ENCODE measurements at regions not wholly inside any gene's neighbourhood (a gene's known extent, or its start where the extent isn't known, plus 50 kb on each side); places are given as distances from the start of the nearest gene placed in this dataset.

DNA sequence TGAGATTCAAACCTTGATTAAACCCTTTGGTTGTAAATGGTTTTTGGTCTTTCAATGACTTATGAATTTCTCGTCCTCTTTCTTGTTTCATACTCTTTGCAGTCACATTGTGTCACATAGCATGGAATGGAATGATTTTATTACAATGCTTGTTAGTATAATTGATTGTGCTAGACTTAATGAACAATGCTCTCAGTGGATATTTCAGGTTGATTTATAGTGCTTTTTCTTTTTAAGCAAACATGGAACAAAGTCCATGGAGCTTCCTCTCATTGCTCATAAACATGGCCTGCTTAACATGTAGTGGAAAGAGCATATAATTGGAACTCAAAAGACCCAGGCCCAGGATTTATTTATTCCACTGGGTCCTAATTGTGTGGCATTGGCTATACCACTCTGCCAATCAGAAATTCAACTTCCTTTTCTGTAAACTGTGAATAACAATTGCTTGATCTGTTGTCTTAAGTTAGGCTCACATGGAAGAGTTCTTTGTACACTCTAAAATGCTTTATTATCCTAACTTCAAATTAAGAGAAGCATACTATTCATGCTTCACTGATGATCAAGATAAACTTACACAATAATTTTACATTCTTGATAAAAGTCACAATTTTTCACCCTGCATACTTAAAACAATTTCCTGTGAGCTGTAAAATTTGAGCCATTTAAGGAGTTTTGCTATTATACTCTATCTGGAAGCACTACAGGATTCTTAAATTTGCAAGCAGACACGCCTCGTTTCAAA, 370.5 kb upstream of the PDE3A start:
- no peak for ATAC-seq
- H3K4me2 ChIP-seq (ENCODE audit: insufficient read depth, low read length), result no peak overlapping the region
- H3K9me3 ChIP-seq (replicated peaks; ENCODE audit: control insufficient read depth, insufficient read depth, low read depth, low read length), result 0 out of 2 replicates have a peak, but pooled peaks cover 2% of the 10 kb centered on the region
- H2AFZ ChIP-seq (ENCODE audit: low read depth, low read length), result no peak overlapping the region
- H3K27me3 ChIP-seq (ENCODE audit: control insufficient read depth in 2 of 2, insufficient read depth in 2 of 2, low read length in 2 of 2), result no peaks in the 10 kb centered on the region
- H3K9me1 ChIP-seq (ENCODE audit: control insufficient read depth, insufficient read depth, low read length), result no peaks in the 10 kb centered on the region
- ChIA-PET CTCF (ENCODE audit: low intra/inter-chr PET ratio) (no interaction called here), POLR2A (no interaction called here)
- H4K20me1 ChIP-seq (replicated peaks; ENCODE audit: control insufficient read depth, insufficient read depth, low read length), result no peaks in the 10 kb centered on the region
- no TSS peak for BruUV-seq (replicated peaks)
- in situ Hi-C loops (cut with MboI) (no loop called here), intact Hi-C loops (cut with micrococcal nuclease) (no loop called here)
- TF ChIP-seq HDGF (IDR thresholded peaks at IDR 0.05) (no peak), BACH1 (tag; IDR thresholded peaks at IDR 0.05) (no peak), SMAD3 (CRISPR knock-in tag; conservative IDR thresholded peaks at IDR 0.05) (no peak)
- TF ChIP-seq, protein P1, sequence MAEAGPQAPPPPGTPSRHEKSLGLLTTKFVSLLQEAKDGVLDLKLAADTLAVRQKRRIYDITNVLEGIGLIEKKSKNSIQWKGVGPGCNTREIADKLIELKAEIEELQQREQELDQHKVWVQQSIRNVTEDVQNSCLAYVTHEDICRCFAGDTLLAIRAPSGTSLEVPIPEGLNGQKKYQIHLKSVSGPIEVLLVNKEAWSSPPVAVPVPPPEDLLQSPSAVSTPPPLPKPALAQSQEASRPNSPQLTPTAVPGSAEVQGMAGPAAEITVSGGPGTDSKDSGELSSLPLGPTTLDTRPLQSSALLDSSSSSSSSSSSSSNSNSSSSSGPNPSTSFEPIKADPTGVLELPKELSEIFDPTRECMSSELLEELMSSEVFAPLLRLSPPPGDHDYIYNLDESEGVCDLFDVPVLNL (CRISPR knock-in tag; IDR thresholded peaks at IDR 0.05; ENCODE audit: low read depth), result no peak
- TF ChIP-seq, protein P2, sequence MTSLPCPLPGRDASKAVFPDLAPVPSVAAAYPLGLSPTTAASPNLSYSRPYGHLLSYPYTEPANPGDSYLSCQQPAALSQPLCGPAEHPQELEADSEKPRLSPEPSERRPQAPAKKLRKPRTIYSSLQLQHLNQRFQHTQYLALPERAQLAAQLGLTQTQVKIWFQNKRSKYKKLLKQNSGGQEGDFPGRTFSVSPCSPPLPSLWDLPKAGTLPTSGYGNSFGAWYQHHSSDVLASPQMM (CRISPR knock-in tag; IDR thresholded peaks at IDR 0.05), result no peak
- TF ChIP-seq, protein P3, sequence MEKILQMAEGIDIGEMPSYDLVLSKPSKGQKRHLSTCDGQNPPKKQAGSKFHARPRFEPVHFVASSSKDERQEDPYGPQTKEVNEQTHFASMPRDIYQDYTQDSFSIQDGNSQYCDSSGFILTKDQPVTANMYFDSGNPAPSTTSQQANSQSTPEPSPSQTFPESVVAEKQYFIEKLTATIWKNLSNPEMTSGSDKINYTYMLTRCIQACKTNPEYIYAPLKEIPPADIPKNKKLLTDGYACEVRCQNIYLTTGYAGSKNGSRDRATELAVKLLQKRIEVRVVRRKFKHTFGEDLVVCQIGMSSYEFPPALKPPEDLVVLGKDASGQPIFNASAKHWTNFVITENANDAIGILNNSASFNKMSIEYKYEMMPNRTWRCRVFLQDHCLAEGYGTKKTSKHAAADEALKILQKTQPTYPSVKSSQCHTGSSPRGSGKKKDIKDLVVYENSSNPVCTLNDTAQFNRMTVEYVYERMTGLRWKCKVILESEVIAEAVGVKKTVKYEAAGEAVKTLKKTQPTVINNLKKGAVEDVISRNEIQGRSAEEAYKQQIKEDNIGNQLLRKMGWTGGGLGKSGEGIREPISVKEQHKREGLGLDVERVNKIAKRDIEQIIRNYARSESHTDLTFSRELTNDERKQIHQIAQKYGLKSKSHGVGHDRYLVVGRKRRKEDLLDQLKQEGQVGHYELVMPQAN (IDR thresholded peaks at IDR 0.05; ENCODE audit: borderline replicate concordance), result no peak
- no peak overlapping the region for H3K9ac ChIP-seq (ENCODE audit: insufficient read depth in 1 of 2, low read depth in 2 of 2, low read length in 2 of 2)
- H3K27ac ChIP-seq (ENCODE audit: extremely low read depth, low read depth, low read length), result no peak overlapping the region
- no peaks in the 10 kb centered on the region for H3K79me2 ChIP-seq (ENCODE audit: control insufficient read depth, insufficient read depth, low read length)
- no peaks in the 10 kb centered on the region for H3K4me1 ChIP-seq (replicated peaks in 1 of 2; ENCODE audit: control insufficient read depth in 2 of 2, insufficient read depth in 2 of 2, low read length in 2 of 2)
- WGBS (ENCODE audit: insufficient coverage, low coverage, missing lambda C conversion rate), result 2% methylated on average over 3 of the region's 3 CpGs
- DNase-seq (ENCODE audit: extremely low read depth in 1 of 4, low spot score in 3 of 4), result no peak
- no peak overlapping the region for H3K4me3 ChIP-seq
- FAIRE-seq, result no peak
- no peaks in the 10 kb centered on the region for H3K36me3 ChIP-seq (ENCODE audit: control insufficient read depth, insufficient read depth, low read length)

Data from K562 (cell line).